GM19099 (cell line): ENCODE measurements at regions not wholly inside any gene's neighbourhood (a gene's known extent, or its start where the extent isn't known, plus 50 kb on each side); places are given as distances from the start of the nearest gene placed in this dataset.

Experiments
- POLR2A ChIP-seq: IDR thresholded peaks from 3 replicates; pipeline ENCODE4 v1.6.1; 2011; ENCODE audit warnings: low read depth; ENCODE audit not compliant: insufficient read length; ENCODE audit errors: extremely low read depth

DNA sequence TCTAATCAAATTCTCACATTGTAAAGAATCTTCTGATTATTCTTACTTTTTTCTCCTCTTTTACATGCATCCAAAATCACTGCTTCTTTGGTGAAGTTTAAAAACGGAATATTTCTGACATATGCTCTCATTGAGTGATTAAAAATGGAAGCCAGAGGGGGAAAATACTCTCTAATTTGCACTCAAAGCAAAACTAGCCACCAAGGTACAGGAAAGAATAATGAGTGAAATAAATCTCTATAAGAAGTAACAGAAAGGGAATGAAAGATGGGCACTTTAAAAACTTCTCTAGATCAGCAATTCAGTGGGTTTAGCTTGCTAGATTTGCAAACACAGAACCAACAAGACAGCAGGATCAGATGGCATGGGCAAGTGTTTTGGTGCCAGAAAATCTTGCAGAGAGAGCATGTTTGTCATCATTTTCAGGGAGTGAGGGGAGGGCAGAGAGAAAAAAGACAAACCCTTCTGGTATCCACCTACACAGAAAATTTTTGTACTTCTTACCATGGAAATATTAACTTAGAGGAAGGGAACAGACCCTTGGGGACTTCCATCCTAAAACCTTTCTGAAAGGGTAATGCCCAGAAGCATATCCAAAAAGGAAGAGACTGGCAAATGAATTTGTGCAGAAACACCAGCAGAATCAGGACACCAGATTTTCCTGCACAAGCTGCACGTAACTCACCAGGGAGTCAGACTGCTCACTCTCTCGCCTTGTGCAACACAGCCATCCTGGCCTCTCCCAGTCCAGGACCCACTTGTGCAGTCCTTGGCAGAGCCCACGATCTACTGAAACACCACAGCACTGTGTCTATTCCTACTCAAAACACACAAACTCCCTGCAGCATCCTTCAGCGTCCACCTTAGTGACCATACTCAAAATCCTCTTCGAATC, 270.2 kb upstream of the PRDM1 start:
- no peak for TF ChIP-seq POLR2A

DNA sequence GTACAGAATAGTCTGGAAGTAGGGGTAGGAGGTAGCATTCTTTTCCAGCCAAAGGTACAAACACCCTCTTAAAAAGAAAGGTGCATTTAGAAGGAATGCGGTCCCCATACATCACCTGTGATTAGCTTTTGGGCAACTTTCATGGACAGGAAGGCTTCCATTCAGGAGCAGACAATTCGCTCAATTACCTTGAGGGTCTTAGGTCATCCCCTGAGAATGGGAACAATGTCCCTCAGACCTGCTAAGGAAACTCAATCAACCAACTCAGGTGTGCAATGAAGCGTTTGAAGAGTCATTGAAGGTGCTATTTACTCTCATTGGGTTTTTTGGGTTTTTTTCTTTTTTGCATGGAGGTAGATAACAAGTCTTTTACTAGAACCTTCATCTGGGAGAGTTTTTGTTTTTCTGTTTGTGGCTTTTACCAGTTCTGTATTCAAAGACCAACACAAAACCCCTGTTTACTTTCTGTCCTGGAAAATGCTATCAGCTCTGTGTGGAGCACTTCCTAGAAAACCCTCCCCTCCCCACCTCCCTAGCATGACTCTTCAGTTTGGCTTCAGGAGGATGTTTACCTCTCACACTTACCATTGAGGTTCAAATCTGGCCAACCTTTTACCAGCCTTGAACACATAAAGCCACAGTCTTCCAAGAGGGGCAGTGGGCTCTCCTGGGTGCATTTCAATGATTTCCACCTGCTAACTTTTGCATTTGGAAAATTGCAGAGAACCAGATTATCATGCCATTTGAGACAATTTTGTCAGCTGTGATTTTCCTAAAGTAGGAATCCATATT, 271.2 kb upstream of the PRDM1 start:
- TF ChIP-seq POLR2A: no peak

DNA sequence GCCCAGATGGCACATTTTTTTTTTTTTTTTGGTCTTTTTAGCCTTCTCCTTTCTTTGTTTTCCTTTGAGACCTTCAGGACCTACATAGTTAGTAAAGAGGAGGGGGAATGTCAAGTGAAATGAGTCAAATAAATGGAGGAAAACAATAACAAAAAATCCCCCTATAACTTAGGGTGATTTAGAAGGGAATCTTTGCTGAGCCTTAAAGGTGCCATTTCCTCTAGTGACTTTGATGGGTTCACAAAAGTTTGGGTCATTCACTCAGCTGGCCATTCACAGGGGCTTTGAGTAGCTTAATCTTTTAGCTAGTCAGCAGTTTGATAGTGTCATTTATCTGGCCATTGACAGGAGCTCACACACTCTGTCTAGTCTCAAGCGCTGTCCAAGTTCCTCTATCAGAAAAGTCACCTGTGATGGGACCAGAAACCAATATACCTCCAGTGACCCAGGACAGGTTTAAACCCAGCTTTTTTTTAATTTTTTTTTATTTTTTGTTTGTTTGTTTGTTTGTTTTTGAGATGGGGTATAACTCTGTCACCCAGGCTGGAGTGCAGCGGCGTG, 275.1 kb upstream of the PRDM1 start:
- no peak for TF ChIP-seq POLR2A

DNA sequence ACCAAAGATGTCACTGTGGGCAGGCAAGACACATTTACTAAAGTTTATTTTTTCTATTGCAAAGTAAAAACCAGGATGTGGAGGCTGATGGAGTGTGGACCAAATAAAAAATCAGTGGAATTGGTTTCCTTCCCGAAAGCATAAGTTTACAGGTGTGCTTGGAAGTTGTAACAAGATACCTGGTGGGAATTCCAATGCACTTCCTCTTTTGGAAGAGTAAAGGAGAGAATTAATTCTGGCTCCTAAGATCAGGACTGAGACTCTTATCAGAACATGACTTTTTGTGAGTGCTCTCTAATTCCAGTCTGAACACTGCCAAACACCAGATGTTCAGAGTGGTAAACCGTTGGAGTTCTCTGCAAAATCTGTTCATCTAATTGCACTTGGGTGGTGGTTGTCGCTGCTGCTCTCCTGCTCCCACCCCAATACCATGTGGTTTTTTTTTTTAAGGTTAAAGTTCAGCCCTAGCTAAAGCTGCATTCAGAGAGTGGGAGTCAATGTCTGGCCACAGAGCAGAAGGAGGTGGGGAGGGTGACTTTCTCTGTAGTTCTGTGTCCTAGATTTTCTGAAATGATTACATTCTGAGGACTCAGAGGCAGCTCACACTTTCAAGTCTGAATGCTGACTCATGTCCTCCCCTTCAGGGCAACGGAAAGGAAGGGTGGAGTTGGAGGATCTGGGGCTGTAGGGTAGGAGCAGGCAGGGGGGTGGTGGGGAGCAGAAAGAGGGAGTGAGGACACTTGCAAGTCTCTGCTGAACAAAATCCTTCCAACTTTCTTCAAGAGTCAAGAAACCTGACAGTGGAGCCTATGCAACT, 275.8 kb upstream of the PRDM1 start:
- no peak for TF ChIP-seq POLR2A

DNA sequence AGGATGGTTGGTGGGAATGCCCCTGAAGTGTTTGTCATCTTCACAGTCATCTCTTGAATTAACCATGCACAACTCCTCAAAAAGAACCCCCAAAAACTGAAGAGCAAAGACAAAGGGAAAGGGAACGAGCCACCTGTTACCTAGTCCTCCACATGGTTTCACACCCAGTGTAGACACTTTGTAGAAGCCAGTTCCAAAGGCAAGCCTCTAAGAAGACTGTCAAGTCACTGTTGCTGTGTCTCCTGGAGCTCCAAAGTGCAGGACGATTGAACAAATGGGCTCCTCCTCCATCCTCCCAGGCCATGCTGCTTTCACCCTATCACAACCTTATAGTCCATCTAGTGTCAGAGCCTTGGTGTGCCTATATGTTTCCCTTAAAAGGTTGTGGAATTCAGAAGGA, 277.6 kb upstream of the PRDM1 start:
- no peak for TF ChIP-seq POLR2A

DNA sequence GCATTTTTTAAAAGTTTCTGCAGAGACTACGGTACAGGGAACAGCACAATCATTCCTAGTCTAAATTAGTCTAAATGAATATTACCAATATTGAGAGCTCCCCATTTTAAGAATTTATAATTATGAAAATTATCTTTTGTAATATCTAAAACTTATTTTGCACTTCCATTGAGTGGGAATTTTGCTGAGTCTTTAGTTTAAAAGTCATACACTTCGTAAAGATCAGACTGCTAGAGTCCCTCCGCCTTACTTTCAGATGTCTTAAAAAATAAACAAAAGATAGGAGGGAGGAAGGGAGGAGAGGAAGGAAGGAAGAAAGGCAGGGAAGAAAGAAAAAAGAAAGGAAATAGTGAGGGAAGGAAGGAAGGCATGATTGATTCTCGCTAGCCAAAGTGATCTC, 278.2 kb upstream of the PRDM1 start:
- TF ChIP-seq POLR2A: no peak

DNA sequence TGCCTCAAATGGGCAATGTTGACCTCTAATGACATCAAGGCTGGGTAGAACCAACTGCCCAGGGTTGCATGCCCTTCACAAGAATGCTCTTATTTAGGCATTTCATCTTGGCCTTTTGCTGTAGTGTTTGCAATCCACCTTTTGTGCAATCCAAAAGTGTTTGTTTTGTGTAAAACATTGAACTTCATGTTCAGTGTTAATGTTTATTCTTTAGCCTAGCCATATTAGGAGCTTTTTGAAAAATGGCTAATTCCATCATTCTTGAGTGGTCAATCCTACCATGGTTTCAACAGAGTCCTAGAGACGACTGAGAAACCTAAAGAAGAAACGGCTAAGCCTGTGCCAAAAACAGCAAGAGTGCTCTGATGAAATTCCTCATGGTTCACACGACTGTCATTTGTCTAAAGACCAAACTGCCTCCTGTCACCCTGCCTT, 279.6 kb upstream of the PRDM1 start:
- no peak for TF ChIP-seq POLR2A

DNA sequence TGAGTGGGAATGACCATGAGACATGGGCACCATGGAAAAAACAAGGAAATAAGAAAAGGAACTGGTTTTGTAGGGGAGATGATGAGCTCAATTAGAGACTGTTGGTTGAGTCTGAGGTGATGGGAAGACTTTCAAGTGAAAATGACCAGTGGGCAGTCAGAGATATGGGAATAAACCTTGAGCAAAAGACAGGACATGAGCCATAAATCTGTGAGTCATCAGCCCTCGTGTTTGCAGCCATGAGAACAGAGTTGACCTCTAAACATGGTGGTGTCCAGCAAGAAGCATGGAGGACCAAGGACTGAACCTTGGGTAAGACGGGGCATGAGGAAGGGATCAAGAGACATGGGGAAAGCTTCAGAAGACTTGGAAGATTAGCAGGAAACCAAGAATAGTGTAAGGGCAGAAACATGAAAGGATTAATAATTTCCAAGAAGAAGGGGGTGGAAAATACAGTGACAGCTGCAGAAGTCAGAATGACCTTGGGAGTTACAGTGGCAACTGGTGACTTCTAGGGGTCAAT, 280.6 kb upstream of the PRDM1 start:
- no peak for TF ChIP-seq POLR2A

DNA sequence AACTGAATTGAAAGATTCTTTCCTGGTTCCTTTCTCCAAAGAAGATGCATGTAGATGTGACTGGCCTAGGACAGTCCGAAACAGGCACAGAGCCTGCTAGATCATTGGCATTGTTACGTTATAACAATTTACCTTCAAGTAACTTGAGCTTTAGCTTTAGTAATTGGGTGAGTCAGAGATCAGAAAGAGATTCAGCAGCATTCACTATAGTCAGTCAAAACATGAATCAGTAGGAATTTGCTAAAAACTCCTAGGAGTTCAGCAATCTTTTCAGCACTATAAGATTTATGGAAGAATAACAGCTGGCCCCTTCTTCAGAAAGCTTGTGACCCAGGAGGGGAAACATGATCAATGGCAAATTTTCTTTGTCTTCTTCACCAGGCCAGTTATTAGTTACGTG, 281.7 kb upstream of the PRDM1 start:
- no peak for TF ChIP-seq POLR2A

DNA sequence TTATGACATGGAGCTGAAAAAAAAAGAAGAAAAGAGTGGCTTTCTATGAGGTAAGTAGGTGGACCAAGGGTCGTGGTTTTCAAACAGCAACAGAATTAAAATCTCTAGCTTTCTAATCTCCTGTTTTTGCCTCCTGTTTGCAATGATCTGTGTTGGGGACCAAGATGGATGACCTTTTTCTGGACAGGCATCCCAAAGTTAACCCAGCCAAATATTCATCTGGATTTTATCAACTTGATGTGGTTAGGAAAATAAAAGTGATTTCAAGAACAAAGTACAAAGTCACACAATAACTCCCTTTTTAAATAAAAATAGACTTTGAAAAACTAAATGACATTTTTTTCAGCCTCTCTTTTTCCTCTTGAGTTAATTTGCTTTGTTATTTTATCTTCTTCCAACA, 282.1 kb upstream of the PRDM1 start:
- TF ChIP-seq POLR2A: no peak

DNA sequence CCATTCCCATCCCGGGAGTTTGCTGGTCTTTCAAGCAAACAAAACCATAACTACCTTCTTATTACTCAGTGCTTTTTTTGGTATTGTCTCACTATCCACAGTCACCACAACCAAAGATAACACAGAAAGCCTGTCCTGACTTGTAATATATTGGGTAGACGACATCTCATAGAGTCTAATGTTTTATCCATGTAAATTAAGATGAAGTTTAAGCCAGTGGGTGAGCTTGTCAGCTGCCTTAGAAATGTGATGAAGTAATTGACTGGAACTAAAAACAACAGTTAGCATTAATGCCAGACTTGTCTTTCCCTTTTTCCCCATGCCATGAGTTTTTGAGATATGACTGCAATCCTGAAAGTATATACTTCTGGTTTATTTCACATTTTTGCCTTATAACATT, 282.7 kb upstream of the PRDM1 start:
- no peak for TF ChIP-seq POLR2A

DNA sequence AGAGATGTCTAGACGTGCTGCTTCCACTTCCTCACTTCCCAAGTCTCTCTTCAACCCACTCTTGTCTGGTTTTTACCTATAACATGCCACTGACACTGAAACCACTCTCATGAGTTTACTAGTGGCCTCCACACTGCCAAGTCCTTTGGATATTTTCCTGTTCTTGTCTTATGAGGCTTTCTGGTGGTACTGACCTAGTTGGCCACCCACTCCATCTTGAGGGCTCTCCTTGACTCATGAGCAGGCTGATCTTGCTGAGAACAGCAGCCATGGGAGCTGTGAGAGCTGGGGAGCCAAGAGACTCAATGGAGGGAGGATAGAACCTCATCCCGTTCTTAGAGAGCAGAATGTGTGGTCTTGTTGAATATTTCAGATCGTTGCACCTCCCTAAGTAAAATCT, 283.4 kb upstream of the PRDM1 start:
- no peak for TF ChIP-seq POLR2A

DNA sequence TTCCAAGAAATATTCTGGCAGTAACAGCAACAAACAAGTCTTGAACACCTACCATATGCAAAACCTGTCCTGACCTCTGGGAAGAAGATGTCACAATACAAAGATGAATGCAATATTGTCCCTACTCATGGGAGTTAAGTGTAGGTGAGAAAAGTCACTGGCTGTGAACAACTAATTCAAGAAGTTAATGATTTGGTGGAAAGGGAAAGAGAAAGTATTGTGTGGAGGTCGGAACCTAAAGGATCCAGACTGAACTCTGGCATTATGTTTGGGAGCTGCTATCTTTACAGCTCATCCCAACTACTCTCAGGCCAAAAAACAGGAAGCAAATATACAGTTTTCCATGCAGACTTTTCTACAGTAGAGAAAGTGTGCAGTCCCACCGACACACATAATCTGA, 285.3 kb upstream of the PRDM1 start:
- TF ChIP-seq POLR2A: no peak

DNA sequence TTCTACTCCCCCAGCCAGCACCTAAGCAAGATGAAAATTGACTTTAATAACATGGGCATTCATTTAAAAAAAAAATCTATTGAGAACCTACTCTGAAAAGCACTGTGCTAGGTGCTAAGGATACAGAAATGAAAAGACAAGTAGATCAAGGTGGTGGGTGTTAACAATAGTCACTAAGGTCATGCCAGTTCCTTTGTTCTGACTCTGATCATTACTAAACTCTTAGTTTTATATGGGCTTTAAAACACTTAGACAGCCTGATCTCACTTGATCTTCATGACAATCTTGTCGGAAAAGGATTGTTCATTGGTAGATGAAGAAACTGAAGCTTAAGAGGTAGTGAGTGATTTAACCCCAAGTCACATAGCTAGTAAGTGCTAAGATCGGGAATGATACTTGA, 285.7 kb upstream of the PRDM1 start:
- no peak for TF ChIP-seq POLR2A

DNA sequence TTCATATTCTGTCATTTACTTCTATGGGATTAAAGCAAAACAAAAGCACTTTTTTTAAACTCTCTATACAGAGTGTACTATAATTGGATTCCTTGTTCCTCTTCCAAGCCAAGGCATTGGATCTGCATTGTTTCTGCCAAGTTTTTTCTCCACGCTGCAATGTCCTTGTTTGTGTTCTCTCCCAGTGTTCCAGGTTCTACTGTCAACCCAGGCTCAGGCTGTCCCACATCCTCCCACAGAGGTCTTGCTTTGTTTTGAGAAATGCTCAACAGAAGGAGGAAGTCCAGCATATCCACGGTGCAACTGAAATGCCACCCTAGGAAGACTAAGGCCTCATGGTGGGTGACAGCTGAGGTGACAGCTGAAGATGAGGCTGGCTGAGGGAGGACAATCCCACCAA, 287.1 kb upstream of the PRDM1 start:
- TF ChIP-seq POLR2A: no peak
